ENCODE measurements at regions not wholly inside any gene's neighbourhood (a gene's known extent, or its start where the extent isn't known, plus 50 kb on each side); places are given as distances from the start of the nearest gene placed in this dataset.

DNA sequence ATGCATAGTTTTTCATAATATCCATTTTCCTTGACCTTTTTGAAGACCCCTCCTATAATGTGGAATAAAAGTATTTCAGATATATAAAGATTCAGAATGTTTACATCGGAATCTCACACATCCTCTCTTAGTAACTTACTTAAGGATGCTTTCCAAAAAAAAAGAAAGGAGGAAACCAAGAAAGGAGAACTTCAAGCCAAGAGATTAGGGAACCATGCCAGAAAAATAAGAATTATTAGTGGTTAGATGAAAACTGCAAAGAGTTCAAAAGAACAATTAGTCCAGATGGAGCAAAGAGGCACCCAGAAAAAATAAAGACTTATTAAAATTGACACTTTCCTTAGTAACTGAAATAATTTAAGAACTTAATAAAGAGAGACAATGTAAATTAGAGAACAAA lies 179.2 kb downstream of the DUSP6 start:
- H3K4me1 Mint-ChIP-seq (ENCODE audit: low read depth) = peaks cover 27% of the 10 kb centered on the region
- H3K4me3 Mint-ChIP-seq = no peak overlapping the region
- H3K27ac Mint-ChIP-seq = no peak overlapping the region
- intact Hi-C loops (cut with micrococcal nuclease) = no loop called here
- no peak for DNase-seq (ENCODE audit: low spot score)
- peaks cover 4% of the 10 kb centered on the region for H3K9me3 Mint-ChIP-seq
- H3K36me3 Mint-ChIP-seq (ENCODE audit: low read depth) = peaks cover 7% of the 10 kb centered on the region
- H3K27me3 Mint-ChIP-seq (ENCODE audit: insufficient read depth) = no peaks in the 10 kb centered on the region

DNA sequence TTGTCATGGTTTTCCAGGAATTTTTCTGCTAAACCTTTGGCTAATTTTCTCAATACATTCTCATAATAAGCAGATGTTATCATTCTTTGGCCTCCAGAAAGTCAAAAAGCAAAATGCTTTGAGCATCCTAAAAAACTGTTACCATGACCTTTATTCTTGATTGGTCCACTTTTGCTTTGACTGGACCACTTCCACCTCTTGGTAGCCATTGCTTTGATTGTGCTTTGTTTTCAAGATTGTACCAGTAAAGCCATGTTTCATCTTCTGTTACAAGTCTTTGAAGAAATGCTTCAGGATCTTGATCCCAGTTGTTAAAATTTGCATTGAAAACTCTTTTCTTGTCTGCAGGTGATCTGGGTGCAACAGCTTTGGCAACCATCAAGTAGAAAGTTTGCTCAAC lies 180.1 kb downstream of the DUSP6 start:
- Mint-ChIP-seq H3K4me1 (ENCODE audit: low read depth) (peaks cover 25% of the 10 kb centered on the region), H3K27ac (no peak overlapping the region), H3K27me3 (ENCODE audit: insufficient read depth) (no peaks in the 10 kb centered on the region), H3K36me3 (ENCODE audit: low read depth) (peaks cover 7% of the 10 kb centered on the region), H3K4me3 (no peak overlapping the region), H3K9me3 (peaks cover 4% of the 10 kb centered on the region)
- intact Hi-C loops (cut with micrococcal nuclease) = no loop called here
- DNase-seq (ENCODE audit: low spot score) = no peak

DNA sequence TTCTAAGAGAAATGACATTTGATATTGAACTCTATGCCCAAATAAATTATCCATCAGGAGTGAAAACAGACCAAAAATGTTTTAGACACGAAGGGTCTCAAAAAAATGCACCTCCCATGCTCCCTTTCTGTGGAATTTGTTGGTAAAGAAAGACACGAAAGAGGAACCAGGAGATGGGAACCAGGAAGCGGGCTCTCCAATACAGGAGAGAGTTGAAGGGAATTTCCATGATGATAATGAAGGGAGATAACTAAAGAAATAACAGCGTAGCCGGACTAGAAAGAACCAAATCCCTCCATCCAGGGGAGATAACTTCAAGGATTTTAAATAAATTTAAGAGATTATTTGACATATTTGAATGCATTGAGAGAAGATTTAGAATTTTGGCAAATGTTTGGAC lies 183.0 kb downstream of the DUSP6 start:
- H3K4me1 Mint-ChIP-seq (ENCODE audit: low read depth) = peaks cover 45% of the 10 kb centered on the region

DNA sequence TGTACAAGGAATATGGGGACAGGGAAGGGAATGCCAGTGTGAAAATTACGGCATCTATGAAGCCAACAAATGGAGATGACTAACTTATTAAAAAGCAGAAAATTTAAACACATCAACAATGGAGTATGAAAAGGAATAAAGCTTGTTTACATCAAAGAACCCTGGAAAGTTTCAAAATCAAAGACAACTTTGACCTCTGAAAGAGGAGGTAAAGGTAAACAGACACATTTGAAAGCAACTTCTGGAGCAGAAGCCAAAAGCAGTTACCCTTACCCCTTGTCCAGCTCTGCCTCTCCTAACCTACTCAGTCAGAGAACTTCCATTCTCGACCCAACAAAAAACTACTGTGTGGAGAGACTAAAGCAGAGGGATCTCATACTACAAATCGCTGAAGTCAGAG lies 184.3 kb downstream of the DUSP6 start:
- H3K27ac Mint-ChIP-seq = no peak overlapping the region
- DNase-seq (ENCODE audit: low spot score) = no peak
- intact Hi-C loops (cut with micrococcal nuclease) = no loop called here

More for the DNA sequence above, 183.0 kb downstream of the DUSP6 start:
- no peak for DNase-seq (ENCODE audit: low spot score)
- Mint-ChIP-seq H3K9me3 (peaks cover 7% of the 10 kb centered on the region), H3K4me3 (no peak overlapping the region), H3K27me3 (ENCODE audit: insufficient read depth) (no peaks in the 10 kb centered on the region), H3K27ac (no peak overlapping the region), H3K36me3 (ENCODE audit: low read depth) (peaks cover 13% of the 10 kb centered on the region)
- intact Hi-C loops (cut with micrococcal nuclease) = no loop called here

DNA sequence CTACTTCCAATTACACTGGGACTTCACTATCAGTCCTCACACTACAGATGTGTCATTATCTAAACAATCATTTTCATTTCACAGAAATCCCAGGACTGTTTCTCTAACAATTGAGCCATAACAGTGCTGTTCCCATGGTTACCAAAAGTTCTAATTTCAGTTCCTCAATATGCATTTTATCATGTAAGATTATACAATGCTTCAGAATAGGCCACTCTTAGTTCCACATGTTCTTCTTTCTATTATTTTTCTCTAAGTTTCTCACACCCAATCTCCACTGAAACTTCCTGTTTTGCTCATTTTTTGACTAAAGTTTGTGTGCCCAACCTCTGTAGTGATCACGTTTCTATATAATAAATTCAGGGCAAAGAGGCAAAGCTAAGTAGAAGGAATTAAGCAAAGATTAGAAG lies 185.8 kb downstream of the DUSP6 start:
- H3K27ac Mint-ChIP-seq = peak overlapping the region; percentile 30
- peaks cover 39% of the 10 kb centered on the region for H3K4me1 Mint-ChIP-seq (ENCODE audit: low read depth)
- H3K36me3 Mint-ChIP-seq (ENCODE audit: low read depth) = peaks cover 9% of the 10 kb centered on the region
- intact Hi-C loops (cut with micrococcal nuclease) = no loop called here
- H3K27me3 Mint-ChIP-seq (ENCODE audit: insufficient read depth) = no peaks in the 10 kb centered on the region
- H3K9me3 Mint-ChIP-seq = peaks cover 7% of the 10 kb centered on the region
- no peak overlapping the region for H3K4me3 Mint-ChIP-seq
- DNase-seq (ENCODE audit: low spot score) = no peak

More for the DNA sequence above, 184.3 kb downstream of the DUSP6 start:
- Mint-ChIP-seq H3K9me3 (peaks cover 7% of the 10 kb centered on the region), H3K4me3 (no peak overlapping the region), H3K4me1 (ENCODE audit: low read depth) (peaks cover 45% of the 10 kb centered on the region), H3K36me3 (ENCODE audit: low read depth) (peaks cover 13% of the 10 kb centered on the region), H3K27me3 (ENCODE audit: insufficient read depth) (no peaks in the 10 kb centered on the region)

DNA sequence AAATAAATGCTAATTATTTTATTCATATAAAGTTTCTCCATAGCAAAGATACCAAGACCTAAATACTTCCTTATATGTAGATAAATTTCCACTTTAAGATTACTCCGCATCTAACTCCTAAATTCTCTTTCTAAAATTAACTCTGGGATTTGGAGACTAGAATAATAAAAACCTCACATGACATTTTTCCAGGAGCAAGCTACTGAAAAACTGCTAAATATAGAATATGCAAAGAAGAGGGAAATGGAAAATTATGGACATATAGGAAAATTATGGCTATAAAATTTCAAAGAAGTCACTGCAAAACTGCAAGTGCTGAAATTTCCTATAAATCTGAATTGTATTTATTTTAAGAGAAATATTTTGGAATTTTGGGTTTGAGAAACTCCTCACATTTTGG lies 186.2 kb downstream of the DUSP6 start:
- H3K4me1 Mint-ChIP-seq (ENCODE audit: low read depth) = peaks cover 39% of the 10 kb centered on the region
- H3K4me3 Mint-ChIP-seq = no peak overlapping the region
- H3K27ac Mint-ChIP-seq = peak overlapping the region; percentile 30
- DNase-seq (ENCODE audit: low spot score) = no peak
- intact Hi-C loops (cut with micrococcal nuclease) = no loop called here
- H3K9me3 Mint-ChIP-seq = peaks cover 7% of the 10 kb centered on the region
- H3K36me3 Mint-ChIP-seq (ENCODE audit: low read depth) = peaks cover 9% of the 10 kb centered on the region
- no peaks in the 10 kb centered on the region for H3K27me3 Mint-ChIP-seq (ENCODE audit: insufficient read depth)

DNA sequence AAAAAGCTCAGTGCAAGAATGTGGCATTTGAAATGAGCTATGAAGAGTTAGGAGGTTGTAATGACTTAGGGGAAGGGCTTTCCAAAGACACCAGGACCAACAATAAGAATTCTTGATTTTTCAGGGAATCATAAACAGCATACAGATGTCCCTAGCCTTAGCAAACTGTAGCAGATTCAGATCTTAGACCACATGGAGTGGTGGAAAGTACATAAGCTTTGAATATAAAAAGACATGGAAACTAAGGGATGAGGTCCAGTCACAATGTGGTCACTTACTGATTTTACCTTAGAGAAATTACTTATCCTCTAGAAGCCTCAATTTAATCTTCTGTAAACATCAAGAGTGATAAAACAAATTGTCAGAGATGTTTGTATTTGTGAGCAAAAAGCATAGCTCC lies 186.6 kb downstream of the DUSP6 start:
- Mint-ChIP-seq H3K4me1 (ENCODE audit: low read depth) (peaks cover 39% of the 10 kb centered on the region), H3K27me3 (ENCODE audit: insufficient read depth) (no peaks in the 10 kb centered on the region), H3K9me3 (peaks cover 7% of the 10 kb centered on the region), H3K27ac (no peak overlapping the region), H3K36me3 (ENCODE audit: low read depth) (peaks cover 9% of the 10 kb centered on the region), H3K4me3 (no peak overlapping the region)
- intact Hi-C loops (cut with micrococcal nuclease) = no loop called here
- DNase-seq (ENCODE audit: low spot score) = no peak

DNA sequence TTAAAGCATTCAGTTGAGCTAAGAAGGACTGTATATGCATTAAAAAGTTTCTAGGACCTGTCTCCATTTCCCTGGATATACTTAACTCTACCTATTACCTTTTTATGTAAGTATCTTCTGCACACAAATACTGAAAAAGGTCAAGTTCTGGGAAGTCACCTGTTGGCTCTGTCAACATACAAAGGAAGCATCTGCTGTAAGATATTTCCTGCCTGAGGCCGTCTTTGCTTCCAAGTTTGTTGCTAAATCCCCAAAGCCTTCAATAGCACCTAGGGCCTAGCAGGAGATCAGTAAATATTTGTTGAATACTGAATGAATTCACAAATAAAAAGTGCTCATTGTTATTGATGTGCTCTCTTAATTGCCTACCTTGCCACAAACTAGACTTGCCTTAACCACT lies 188.4 kb downstream of the DUSP6 start:
- Mint-ChIP-seq H3K36me3 (ENCODE audit: low read depth) (peaks cover 8% of the 10 kb centered on the region), H3K27ac (peak overlapping the region; percentile 49), H3K4me3 (peak overlapping the region; percentile 1), H3K4me1 (ENCODE audit: low read depth) (peaks cover 34% of the 10 kb centered on the region), H3K9me3 (peaks cover 7% of the 10 kb centered on the region), H3K27me3 (ENCODE audit: insufficient read depth) (no peaks in the 10 kb centered on the region)
- intact Hi-C loops (cut with micrococcal nuclease) = loop anchor here (2.0 to 5.0 kb wide), 6 partner anchors 71 to 865 kb away; partner anchors contain the start of gene POC1B
- no peak for DNase-seq (ENCODE audit: low spot score)

DNA sequence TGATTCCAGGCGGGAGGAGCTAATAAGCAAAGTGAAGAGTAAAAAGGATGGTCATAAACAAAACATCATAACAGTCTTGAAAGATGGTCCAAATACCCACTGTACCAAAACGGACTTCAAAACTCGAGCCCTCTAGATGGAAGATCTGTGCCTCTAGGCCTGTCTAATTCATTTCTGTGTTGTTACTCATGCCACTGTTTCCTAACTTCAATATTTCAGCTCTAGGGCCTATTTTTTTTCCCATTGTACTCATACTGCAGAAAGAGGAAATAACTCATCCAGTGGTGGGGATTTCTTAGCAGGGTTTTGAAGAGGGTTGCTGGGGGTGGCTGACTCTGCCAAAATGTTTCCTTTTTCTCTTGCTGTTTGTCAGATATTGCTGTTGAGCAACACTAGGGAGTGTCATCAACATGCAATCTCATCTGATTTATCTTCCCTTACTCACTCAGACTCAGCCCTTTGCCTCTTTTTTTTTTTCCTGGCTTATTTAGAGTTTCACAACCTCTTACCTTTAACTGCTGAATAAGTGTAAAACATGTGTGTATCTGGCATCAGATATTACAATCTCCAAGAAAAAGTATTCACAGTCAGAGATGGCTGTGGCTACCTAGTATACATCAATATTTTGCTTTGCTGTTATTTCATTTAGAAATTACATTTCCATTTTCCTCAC lies 189.6 kb downstream of the DUSP6 start:
- DNase-seq (ENCODE audit: low spot score) = peak; percentile 59

DNA sequence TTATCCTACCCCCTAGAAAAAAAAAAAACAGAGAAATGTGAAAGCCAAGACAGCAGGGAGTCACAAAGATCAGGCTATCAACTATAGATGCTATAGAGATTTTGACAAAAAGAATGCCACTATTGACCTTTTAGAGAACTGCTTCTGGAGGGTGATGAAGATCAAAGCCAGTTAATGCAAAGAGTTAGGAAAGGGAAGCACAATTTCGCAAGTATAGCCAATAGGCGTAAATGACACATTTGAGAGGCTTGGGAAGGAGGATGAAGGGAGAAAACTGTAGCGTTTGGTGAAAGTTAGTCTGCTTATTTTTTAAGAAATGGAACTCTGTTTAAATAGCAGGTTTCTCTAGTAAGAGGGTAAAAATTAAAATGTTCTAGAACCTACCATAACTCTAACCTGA lies 190.7 kb downstream of the DUSP6 start:
- H3K4me1 Mint-ChIP-seq (ENCODE audit: low read depth) = peaks cover 27% of the 10 kb centered on the region
- peaks cover 7% of the 10 kb centered on the region for H3K9me3 Mint-ChIP-seq
- peaks cover 7% of the 10 kb centered on the region for H3K36me3 Mint-ChIP-seq (ENCODE audit: low read depth)
- H3K4me3 Mint-ChIP-seq = no peak overlapping the region
- no peak for DNase-seq (ENCODE audit: low spot score)
- H3K27ac Mint-ChIP-seq = no peak overlapping the region
- intact Hi-C loops (cut with micrococcal nuclease) = loop anchor here (5.0 kb wide), 3 partner anchors 171 to 701 kb away; partner anchors contain the start of gene POC1B
- H3K27me3 Mint-ChIP-seq (ENCODE audit: insufficient read depth) = no peaks in the 10 kb centered on the region

More for the DNA sequence above, 189.6 kb downstream of the DUSP6 start:
- no peaks in the 10 kb centered on the region for H3K27me3 Mint-ChIP-seq (ENCODE audit: insufficient read depth)
- peaks cover 4% of the 10 kb centered on the region for H3K9me3 Mint-ChIP-seq
- H3K36me3 Mint-ChIP-seq (ENCODE audit: low read depth) = peaks cover 7% of the 10 kb centered on the region
- peaks cover 23% of the 10 kb centered on the region for H3K4me1 Mint-ChIP-seq (ENCODE audit: low read depth)
- H3K27ac Mint-ChIP-seq = no peak overlapping the region
- intact Hi-C loops (cut with micrococcal nuclease) = loop anchor here (1.0 to 5.0 kb wide), 18 partner anchors 19 to 864 kb away; partner anchors contain the start of genes DUSP6 and POC1B
- H3K4me3 Mint-ChIP-seq = no peak overlapping the region

DNA sequence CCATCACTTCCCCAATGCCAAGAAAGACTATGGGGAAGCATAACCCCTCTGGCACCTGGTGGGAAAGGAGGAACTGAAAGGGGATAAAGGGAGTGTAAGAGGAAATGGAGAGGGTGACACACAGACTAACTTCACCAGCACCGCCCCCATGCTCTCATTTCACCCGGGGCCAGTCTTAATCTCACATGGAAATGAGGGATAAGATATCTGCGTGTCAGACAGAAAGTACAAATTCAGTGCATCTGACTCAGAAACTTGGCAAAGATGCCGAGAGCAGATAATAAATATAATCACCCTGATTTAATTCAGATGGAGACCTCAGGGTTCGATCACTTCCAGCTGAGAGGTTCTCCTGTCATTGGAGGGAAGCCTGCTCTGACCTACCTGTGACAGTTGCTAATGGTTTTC lies 191.6 kb downstream of the DUSP6 start:
- Mint-ChIP-seq H3K27me3 (ENCODE audit: insufficient read depth) (no peaks in the 10 kb centered on the region), H3K4me3 (no peak overlapping the region), H3K36me3 (ENCODE audit: low read depth) (peaks cover 7% of the 10 kb centered on the region), H3K4me1 (ENCODE audit: low read depth) (peaks cover 27% of the 10 kb centered on the region), H3K27ac (no peak overlapping the region), H3K9me3 (peaks cover 7% of the 10 kb centered on the region)
- DNase-seq (ENCODE audit: low spot score) = no peak
- intact Hi-C loops (cut with micrococcal nuclease) = loop anchor here (5.0 kb wide), 3 partner anchors 172 to 702 kb away; partner anchors contain the start of gene POC1B

DNA sequence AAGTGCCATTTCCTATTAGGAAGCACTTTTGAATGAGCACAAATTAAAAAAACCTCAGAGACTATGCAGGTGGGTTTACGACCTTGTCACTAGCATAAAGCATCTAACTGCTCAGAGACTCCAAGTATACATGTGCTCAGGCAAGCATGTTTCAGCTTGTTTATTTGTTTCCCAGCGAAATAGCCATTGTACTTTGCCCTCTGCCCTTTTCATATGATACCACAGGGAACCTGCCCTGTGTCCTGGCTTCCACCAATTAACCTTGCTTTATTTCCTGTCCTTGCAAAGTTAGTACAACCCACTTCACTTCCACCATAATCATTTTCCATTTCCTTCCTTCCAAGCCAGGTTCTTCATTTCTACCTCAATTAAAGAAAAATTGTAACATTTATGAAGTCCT lies 194.9 kb downstream of the DUSP6 start:
- intact Hi-C loops (cut with micrococcal nuclease) = no loop called here
- Mint-ChIP-seq H3K4me1 (ENCODE audit: low read depth) (peaks cover 27% of the 10 kb centered on the region), H3K27me3 (ENCODE audit: insufficient read depth) (no peaks in the 10 kb centered on the region), H3K27ac (peak overlapping the region; percentile 10), H3K9me3 (peaks cover 14% of the 10 kb centered on the region), H3K4me3 (no peak overlapping the region), H3K36me3 (ENCODE audit: low read depth) (peaks cover 7% of the 10 kb centered on the region)
- no peak for DNase-seq (ENCODE audit: low spot score)

DNA sequence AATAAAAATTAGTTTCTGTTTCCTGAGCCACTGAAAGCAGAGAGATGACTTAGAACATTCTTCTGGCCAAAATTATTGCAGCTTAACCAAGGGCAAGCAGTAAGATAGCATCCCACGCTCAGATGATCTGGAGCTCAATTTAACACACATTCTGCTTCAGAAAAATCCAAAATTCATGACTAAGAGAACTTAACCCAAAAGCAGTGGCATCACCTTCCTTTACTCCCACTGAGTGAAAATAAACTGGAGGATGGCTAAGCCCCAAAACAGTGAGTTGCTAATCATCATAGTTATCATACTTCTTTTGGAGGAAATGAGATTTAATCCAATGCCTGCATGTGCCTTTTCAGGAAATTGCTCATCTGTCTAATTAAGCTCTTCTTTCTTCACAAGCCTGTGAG lies 195.4 kb downstream of the DUSP6 start:
- H3K4me3 Mint-ChIP-seq = no peak overlapping the region
- no peak for DNase-seq (ENCODE audit: low spot score)
- peaks cover 27% of the 10 kb centered on the region for H3K4me1 Mint-ChIP-seq (ENCODE audit: low read depth)
- H3K36me3 Mint-ChIP-seq (ENCODE audit: low read depth) = peaks cover 7% of the 10 kb centered on the region
- peaks cover 16% of the 10 kb centered on the region for H3K9me3 Mint-ChIP-seq
- H3K27ac Mint-ChIP-seq = peak overlapping the region; percentile 53
- H3K27me3 Mint-ChIP-seq (ENCODE audit: insufficient read depth) = no peaks in the 10 kb centered on the region
- intact Hi-C loops (cut with micrococcal nuclease) = no loop called here

Measured in activated T-helper 1 cell treated with anti-CD3 and anti-CD28 coated beads, Interleukin-12 subunit alpha, Interleukin-12 subunit beta, Interleukin-2, Interleukin-4 antibody, amounts not matched to agents 30 ng/mL and 10 ng/mL and 1 ng/mL, durations not matched to agents 14 hours and 24 hours and 36 hours (primary cell).